A549 (cell line): ENCODE measurements at regions not wholly inside any gene's neighbourhood (a gene's known extent, or its start where the extent isn't known, plus 50 kb on each side); places are given as distances from the start of the nearest gene placed in this dataset.
A peak's percentile ranks its signal among the peaks of the same experiment; 100 is the strongest.

Experiments
- ATAC-seq, 2 experiments: fragments of 200-7000 bp in 1 of 2; fragments of >200 bp in 1 of 2; cut with Nextera tagmentation in 1 of 2; cut with Tn5 transposase in 1 of 2; 3 replicates each; pipeline versions ENCODE4 v1.8.0 to v1.9.1; 2018 to 2020; ENCODE audit warnings: mild to moderate bottlenecking in 1 of 2, moderate library complexity in 1 of 2
- CTCF ChIA-PET: fragments of 300-600 bp; sonication (Branson Sonifier 250); formaldehyde crosslinking; extraction: SDS; loops from one replicate; lab custom pipeline; 2021; ENCODE audit warnings: antibody characterized with exemption, inconsistent platforms; lab: Yijun Ruan, JAX
- POLR2A ChIA-PET: fragments of 350-600 bp; formaldehyde crosslinking; extraction: SDS; loops from one replicate; lab custom pipeline; 2021; ENCODE audit warnings: antibody characterized with exemption, inconsistent platforms; lab: Yijun Ruan, JAX
- DNase-seq, 2 experiments: peaks; one replicate each; pipeline versions ENCODE4 v3.0.0 to v3.0.0-alpha.2; 2011 to 2016; ENCODE audit warnings: low read depth in 1 of 2, low spot score in 1 of 2
- FAIRE-seq: peaks from 2 replicates; lab custom pipeline; 2011; peaks lifted over from hg19 to GRCh38; lab: Jason Lieb, UNC
- H3K27ac ChIP-seq, 2 experiments: fragments of >200 bp; sonication (Bioruptor Twin); formaldehyde crosslinking; 3 replicates each; pipeline ENCODE4 v1.5.1; 2016 to 2017
- H3K4me1 ChIP-seq: fragments of >200 bp; sonication (Bioruptor Twin); formaldehyde crosslinking; 3 replicates; pipeline ENCODE4 v1.6.1; 2016
- H3K4me2 ChIP-seq: fragments of >200 bp; sonication (Bioruptor Twin); formaldehyde crosslinking; 3 replicates; pipeline ENCODE4 v1.6.1; 2016
- H3K4me3 ChIP-seq: fragments of >200 bp; sonication (Bioruptor Twin); formaldehyde crosslinking; 3 replicates; pipeline ENCODE4 v1.5.1; 2016
- H3K9me3 ChIP-seq: fragments of >200 bp; sonication (Bioruptor Twin); formaldehyde crosslinking; 3 replicates; pipeline ENCODE4 v1.6.1; 2016
- EHF ChIP-seq: fragments of 250-450 bp; sonication (Bioruptor Pico); IDR thresholded peaks from 2 replicates; pipeline ENCODE4 v1.5.0; 2020; ENCODE audit warnings: mild to moderate bottlenecking
- ESRRA ChIP-seq: fragments of 150-350 bp; IDR thresholded peaks from 2 replicates; pipeline ENCODE4 v1.6.1; 2014; ENCODE audit warnings: mild to moderate bottlenecking, low read length, borderline replicate concordance
- FOSB ChIP-seq: fragments of 250-450 bp; sonication (Bioruptor Pico); IDR thresholded peaks from 2 replicates; pipeline ENCODE4 v1.5.0; 2020; ENCODE audit warnings: mild to moderate bottlenecking, moderate library complexity
- GATA3 ChIP-seq: IDR thresholded peaks from 2 replicates; pipeline ENCODE4 v1.6.1; 2012; ENCODE audit warnings: borderline replicate concordance
- HDAC2 ChIP-seq: fragments of 200-600 bp; sonication (generic); IDR thresholded peaks from 2 replicates; pipeline ENCODE4 v1.6.1; 2016
- HEYL ChIP-seq: fragments of 250-450 bp; sonication (Bioruptor Pico); IDR thresholded peaks from 2 replicates; pipeline ENCODE4 v1.8.0; 2021; ENCODE audit warnings: mild to moderate bottlenecking, moderate library complexity
- HOXB13 ChIP-seq: fragments of 250-450 bp; sonication (Bioruptor Pico); IDR thresholded peaks from 2 replicates; pipeline ENCODE4 v1.5.0; 2020; ENCODE audit warnings: low read depth, mild to moderate bottlenecking, moderate library complexity
- KDM5A ChIP-seq: fragments of 200-600 bp; sonication (generic); IDR thresholded peaks from 2 replicates; pipeline ENCODE4 v1.6.1; 2016; ENCODE audit warnings: antibody characterized with exemption, mild to moderate bottlenecking
- NFE2L2 ChIP-seq: fragments of 150-350 bp; conservative IDR thresholded peaks from 2 replicates; pipeline ENCODE4 v1.6.1; 2014; ENCODE audit warnings: low read length
- NPAS2 ChIP-seq: fragments of 250-450 bp; sonication (Bioruptor Pico); IDR thresholded peaks from 2 replicates; pipeline ENCODE4 v1.8.0; 2022; ENCODE audit warnings: mild to moderate bottlenecking, moderate library complexity, borderline replicate concordance
- POLR2AphosphoS2 ChIP-seq: conservative IDR thresholded peaks from 2 replicates; pipeline ENCODE4 v1.6.1; 2012; ENCODE audit warnings: low read length, improper control_type of control experiment, inconsistent platforms
- RARB ChIP-seq: fragments of 250-450 bp; sonication (Bioruptor Pico); IDR thresholded peaks from 2 replicates; pipeline ENCODE4 v1.8.0; 2021; ENCODE audit warnings: mild to moderate bottlenecking, moderate library complexity
- SMC3 ChIP-seq: fragments of >200 bp; sonication (Bioruptor Twin); formaldehyde crosslinking; IDR thresholded peaks from 3 replicates; pipeline ENCODE4 v1.6.1; 2018; ENCODE audit warnings: inconsistent platforms
- TFCP2L1 ChIP-seq: fragments of 250-450 bp; sonication (Bioruptor Pico); IDR thresholded peaks from 2 replicates; pipeline ENCODE4 v1.5.0; 2021; ENCODE audit warnings: mild to moderate bottlenecking
- ZC3H11A ChIP-seq: fragments of 450-650 bp; IDR thresholded peaks from 2 replicates; pipeline ENCODE4 v1.6.1; 2014; ENCODE audit warnings: antibody characterized with exemption, mild to moderate bottlenecking
- ZNF302 ChIP-seq: fragments of 250-450 bp; sonication (Bioruptor Pico); IDR thresholded peaks from 2 replicates; pipeline ENCODE4 v1.9.0; 2021; ENCODE audit warnings: inconsistent platforms, mild to moderate bottlenecking, moderate library complexity
- WGBS: methylation state at CpG from one replicate; pipeline ENCODE4 v1.1.6; 2017; ENCODE audit errors: missing lambda C conversion rate; 5-methylcytosine and 5-hydroxymethylcytosine counted together
- TF ChIP-seq, protein P1 (sequence below): fragments of >200 bp; sonication (Bioruptor Twin); formaldehyde crosslinking; IDR thresholded peaks from 3 replicates; pipeline ENCODE4 v1.5.1; 2016
- TF ChIP-seq, protein P2 (sequence below): fragments of 150-350 bp; IDR thresholded peaks from 2 replicates; pipeline ENCODE4 v1.6.1; 2014; ENCODE audit warnings: low read depth, mild to moderate bottlenecking, low read length
- TF ChIP-seq, protein P3 (sequence below): IDR thresholded peaks from 2 replicates; pipeline ENCODE4 v1.6.1; 2012
- TF ChIP-seq, protein P4 (sequence below): fragments of 450-650 bp; IDR thresholded peaks from 2 replicates; pipeline ENCODE4 v1.6.1; 2014; ENCODE audit warnings: antibody characterized with exemption
- TF ChIP-seq, protein P5 (sequence below): fragments of 250-450 bp; sonication (Bioruptor Pico); IDR thresholded peaks from 2 replicates; pipeline ENCODE4 v1.5.0; 2021; ENCODE audit warnings: mild to moderate bottlenecking, moderate library complexity, borderline replicate concordance

DNA sequence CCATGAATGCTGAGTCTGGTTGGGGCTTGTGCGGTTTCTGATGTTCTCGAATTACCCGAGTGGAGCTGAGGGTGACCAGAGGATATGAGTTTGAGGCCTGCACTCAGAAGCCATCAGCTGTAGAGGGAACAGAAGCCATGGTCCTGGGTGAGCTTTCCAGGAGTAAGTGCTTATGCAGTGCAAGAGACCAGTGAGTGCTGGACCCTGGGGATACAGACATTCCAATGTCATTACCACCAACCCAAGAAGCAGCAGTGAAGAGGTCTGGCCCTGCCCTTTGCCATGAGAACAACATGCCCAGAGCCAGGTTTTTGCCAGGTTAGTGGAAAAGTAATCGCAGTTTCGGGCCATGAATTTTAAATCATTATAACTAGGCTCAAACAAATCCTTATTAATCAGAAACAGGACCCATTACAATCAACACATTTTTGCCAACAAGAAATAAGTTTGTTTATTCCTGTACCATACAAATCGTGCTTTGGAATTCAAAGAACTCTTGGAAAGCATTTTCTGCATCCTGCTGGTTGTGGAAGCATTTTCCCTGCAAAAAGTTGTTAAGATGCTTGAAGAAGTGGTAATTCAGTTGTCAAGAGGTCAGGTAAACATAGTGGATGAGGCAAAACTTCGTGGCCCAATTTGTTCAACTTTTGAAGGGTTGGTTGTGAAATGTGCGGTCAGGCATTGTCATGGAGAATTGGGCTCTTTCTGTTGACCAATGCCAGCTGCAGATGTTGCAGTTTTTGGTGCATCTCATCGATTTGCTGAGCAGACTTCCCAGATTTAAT lies 154.6 kb downstream of the SYK start (continued):
- TF ChIP-seq, protein P1, sequence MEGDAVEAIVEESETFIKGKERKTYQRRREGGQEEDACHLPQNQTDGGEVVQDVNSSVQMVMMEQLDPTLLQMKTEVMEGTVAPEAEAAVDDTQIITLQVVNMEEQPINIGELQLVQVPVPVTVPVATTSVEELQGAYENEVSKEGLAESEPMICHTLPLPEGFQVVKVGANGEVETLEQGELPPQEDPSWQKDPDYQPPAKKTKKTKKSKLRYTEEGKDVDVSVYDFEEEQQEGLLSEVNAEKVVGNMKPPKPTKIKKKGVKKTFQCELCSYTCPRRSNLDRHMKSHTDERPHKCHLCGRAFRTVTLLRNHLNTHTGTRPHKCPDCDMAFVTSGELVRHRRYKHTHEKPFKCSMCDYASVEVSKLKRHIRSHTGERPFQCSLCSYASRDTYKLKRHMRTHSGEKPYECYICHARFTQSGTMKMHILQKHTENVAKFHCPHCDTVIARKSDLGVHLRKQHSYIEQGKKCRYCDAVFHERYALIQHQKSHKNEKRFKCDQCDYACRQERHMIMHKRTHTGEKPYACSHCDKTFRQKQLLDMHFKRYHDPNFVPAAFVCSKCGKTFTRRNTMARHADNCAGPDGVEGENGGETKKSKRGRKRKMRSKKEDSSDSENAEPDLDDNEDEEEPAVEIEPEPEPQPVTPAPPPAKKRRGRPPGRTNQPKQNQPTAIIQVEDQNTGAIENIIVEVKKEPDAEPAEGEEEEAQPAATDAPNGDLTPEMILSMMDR = no peak
- TF ChIP-seq, protein P2, sequence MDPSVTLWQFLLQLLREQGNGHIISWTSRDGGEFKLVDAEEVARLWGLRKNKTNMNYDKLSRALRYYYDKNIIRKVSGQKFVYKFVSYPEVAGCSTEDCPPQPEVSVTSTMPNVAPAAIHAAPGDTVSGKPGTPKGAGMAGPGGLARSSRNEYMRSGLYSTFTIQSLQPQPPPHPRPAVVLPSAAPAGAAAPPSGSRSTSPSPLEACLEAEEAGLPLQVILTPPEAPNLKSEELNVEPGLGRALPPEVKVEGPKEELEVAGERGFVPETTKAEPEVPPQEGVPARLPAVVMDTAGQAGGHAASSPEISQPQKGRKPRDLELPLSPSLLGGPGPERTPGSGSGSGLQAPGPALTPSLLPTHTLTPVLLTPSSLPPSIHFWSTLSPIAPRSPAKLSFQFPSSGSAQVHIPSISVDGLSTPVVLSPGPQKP = no peak
- no peak for TF ChIP-seq ZNF302 (CRISPR knock-in tag)

DNA sequence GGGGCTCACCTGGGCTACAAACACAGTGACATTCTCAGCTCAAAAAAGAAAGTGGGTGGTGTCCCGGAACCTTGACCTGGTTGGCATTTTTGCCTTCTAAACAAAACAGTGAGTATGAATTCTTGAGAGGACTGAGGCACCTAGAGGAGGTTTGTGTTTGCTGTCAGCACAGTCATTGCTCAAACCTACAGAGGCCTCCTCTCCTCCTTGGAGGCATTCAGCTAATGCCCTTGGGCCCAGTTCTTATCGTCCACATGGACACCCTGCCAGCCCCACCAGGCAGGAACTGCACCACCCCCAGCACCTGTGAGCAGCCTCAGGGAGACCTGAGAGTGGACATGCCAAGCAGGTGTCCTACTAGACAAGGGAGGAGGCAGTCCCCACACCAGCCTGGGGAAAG lies 156.7 kb downstream of the SYK start:
- ATAC-seq (no peak), DNase-seq (no peak), FAIRE-seq (no peak)
- Histone ChIP-seq H3K4me2 (no peak overlapping the region), H3K4me3 (no peak overlapping the region), H3K9me3 (no peaks in the 10 kb centered on the region), H3K4me1 (no peaks in the 10 kb centered on the region; the same call in 2 of the 3 replicates), H3K27ac (no peak overlapping the region)
- CTCF ChIA-PET = no interaction called here
- POLR2A ChIA-PET = no interaction called here
- TF ChIP-seq GATA3 (no peak), TFCP2L1 (no peak), ESRRA (no peak), HOXB13 (no peak), FOSB (CRISPR knock-in tag) (no peak)
- 32% methylated on average over 2 of the region's 2 CpGs for WGBS

DNA sequence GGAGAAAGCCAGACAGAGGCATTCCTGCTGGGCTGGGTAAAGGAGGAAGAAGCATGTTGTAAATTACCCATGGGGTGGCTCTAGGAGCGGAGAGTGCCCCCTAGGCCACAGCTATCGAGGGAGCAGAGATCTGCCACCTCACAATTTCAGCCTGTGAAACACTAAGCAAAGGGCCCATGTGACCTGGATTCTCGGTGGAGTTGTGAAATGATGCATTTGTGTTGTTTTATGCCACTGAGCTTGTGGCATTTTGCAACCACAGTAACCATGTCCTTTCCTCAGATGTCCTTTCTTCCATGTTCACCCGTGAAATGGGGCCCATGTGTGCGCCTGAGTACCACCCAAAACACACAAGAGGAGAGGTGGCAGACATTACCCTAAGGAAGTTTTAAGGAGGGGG lies 159.3 kb downstream of the SYK start:
- 66% methylated on average over 5 of the region's 5 CpGs for WGBS
- DNase-seq = no peak
- Histone ChIP-seq H3K4me3 (no peak overlapping the region), H3K9me3 (no peaks in the 10 kb centered on the region), H3K4me1 (no peaks in the 10 kb centered on the region; the same call in 2 of the 3 replicates), H3K4me2 (no peak overlapping the region), H3K27ac (peak overlapping the region in 1 of 2 experiments; percentile 65; a peak in 2 of 6 replicates)
- no peak for ATAC-seq
- FAIRE-seq = no peak
- ChIA-PET CTCF (interaction anchor here (1.7 kb wide), 1 partner anchor 46 kb away, joined by 5 read pairs; no protein-coding TSS in a partner anchor), POLR2A (no interaction called here)
- TF ChIP-seq HDAC2 (no peak), RARB (CRISPR knock-in tag) (no peak), NPAS2 (CRISPR knock-in tag) (no peak), EHF (no peak), HEYL (CRISPR knock-in tag) (no peak), KDM5A (no peak), SMC3 (no peak), NFE2L2 (no peak), ZC3H11A (no peak), POLR2AphosphoS2 (no peak)
- TF ChIP-seq, protein P3, sequence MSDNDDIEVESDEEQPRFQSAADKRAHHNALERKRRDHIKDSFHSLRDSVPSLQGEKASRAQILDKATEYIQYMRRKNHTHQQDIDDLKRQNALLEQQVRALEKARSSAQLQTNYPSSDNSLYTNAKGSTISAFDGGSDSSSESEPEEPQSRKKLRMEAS = no peak
- TF ChIP-seq, protein P4, sequence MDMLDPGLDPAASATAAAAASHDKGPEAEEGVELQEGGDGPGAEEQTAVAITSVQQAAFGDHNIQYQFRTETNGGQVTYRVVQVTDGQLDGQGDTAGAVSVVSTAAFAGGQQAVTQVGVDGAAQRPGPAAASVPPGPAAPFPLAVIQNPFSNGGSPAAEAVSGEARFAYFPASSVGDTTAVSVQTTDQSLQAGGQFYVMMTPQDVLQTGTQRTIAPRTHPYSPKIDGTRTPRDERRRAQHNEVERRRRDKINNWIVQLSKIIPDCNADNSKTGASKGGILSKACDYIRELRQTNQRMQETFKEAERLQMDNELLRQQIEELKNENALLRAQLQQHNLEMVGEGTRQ = no peak
- TF ChIP-seq, protein P1 = no peak
- TF ChIP-seq, protein P5, sequence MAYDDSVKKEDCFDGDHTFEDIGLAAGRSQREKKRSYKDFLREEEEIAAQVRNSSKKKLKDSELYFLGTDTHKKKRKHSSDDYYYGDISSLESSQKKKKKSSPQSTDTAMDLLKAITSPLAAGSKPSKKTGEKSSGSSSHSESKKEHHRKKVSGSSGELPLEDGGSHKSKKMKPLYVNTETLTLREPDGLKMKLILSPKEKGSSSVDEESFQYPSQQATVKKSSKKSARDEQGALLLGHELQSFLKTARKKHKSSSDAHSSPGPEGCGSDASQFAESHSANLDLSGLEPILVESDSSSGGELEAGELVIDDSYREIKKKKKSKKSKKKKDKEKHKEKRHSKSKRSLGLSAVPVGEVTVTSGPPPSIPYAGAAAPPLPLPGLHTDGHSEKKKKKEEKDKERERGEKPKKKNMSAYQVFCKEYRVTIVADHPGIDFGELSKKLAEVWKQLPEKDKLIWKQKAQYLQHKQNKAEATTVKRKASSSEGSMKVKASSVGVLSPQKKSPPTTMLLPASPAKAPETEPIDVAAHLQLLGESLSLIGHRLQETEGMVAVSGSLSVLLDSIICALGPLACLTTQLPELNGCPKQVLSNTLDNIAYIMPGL = no peak
